Upper lobe of left lung (tissue), 4 donors: ENCODE measurements at regions not wholly inside any gene's neighbourhood (a gene's known extent, or its start where the extent isn't known, plus 50 kb on each side); places are given as distances from the start of the nearest gene placed in this dataset.

Experiments used
- CTCF ChIP-seq, 6 experiments: fragments of 450-650 bp in 4 of 6; fragments of 200-600 bp in 2 of 6; sonication (generic) in 2 of 6; IDR thresholded peaks; one replicate each; pipeline ENCODE4 v1.5.1; 2016 to 2019; ENCODE audit warnings: antibody characterized with exemption in 6 of 6
- POLR2AphosphoS5 ChIP-seq, 2 donors: sonication (generic); formaldehyde crosslinking; IDR thresholded peaks; one replicate each; pipeline ENCODE4 v1.5.1; 2017; ENCODE audit warnings: antibody characterized with exemption in 2 of 2

GRCh38 chr16:85983606-85984230, 84.8 kb downstream of the IRF8 start:
- TF ChIP-seq CTCF (IDR thresholded peaks at IDR 0.05) = no peak
- TF ChIP-seq POLR2AphosphoS5 (IDR thresholded peaks at IDR 0.05) = no peak
